Keratinocyte (primary cell): ENCODE measurements at regions not wholly inside any gene's neighbourhood (a gene's known extent, or its start where the extent isn't known, plus 50 kb on each side); places are given as distances from the start of the nearest gene placed in this dataset.
"Not testable (repeated sequence)": the region's sequence is repeated elsewhere in the genome, so short reads cannot be mapped to it uniquely, and the experiment has no call there.

Source experiments
- DNase-seq: peaks from one replicate; pipeline ENCODE4 v3.0.0-alpha.2; 2011; ENCODE audit warnings: low read depth, missing footprints, low spot score
- FAIRE-seq: peaks from 2 replicates; lab custom pipeline; 2011; peaks lifted over from hg19 to GRCh38; lab: Jason Lieb, UNC
- H2AFZ ChIP-seq: 2 replicates; pipeline ENCODE4 v1.6.0; 2012; ENCODE audit warnings: low read length, control low read depth, inconsistent platforms; ENCODE audit not compliant: control insufficient read depth
- H3K27ac ChIP-seq: 2 replicates; pipeline ENCODE4 v1.5.1; 2011; ENCODE audit warnings: low read length; ENCODE audit not compliant: control insufficient read depth, insufficient read depth
- H3K27me3 ChIP-seq: 3 replicates; pipeline ENCODE4 v1.6.0; 2011; ENCODE audit warnings: low read length; ENCODE audit not compliant: control insufficient read depth, insufficient read depth; ENCODE audit errors: extremely low read depth
- H3K36me3 ChIP-seq, 2 experiments: 2 replicates in 1 of 2; 3 replicates in 1 of 2; pipeline ENCODE4 v1.5.1; 2011; ENCODE audit warnings: low read length in 2 of 2, mild to moderate bottlenecking in 1 of 2; ENCODE audit not compliant: control insufficient read depth in 2 of 2, insufficient read depth in 2 of 2; ENCODE audit errors: extremely low read depth in 1 of 2
- H3K4me1 ChIP-seq: 3 replicates; pipeline ENCODE4 v1.5.1; 2011; ENCODE audit warnings: low read length; ENCODE audit not compliant: control insufficient read depth, insufficient read depth; ENCODE audit errors: extremely low read depth
- H3K4me2 ChIP-seq: 3 replicates; pipeline ENCODE4 v1.6.0; 2011; ENCODE audit warnings: low read depth, low read length; ENCODE audit not compliant: control insufficient read depth, insufficient read depth; ENCODE audit errors: extremely low read depth
- H3K4me3 ChIP-seq, 3 experiments: fragments of 200-600 bp in 1 of 3; sonication (generic) in 1 of 3; 2 replicates in 2 of 3; 3 replicates in 1 of 3; pipeline ENCODE4 v1.5.1; 2011 to 2016; ENCODE audit warnings: low read length in 3 of 3, mild to moderate bottlenecking in 3 of 3, control low read depth in 2 of 3, inconsistent platforms in 1 of 3, low read depth in 1 of 3, mixed read lengths in 1 of 3, mixed run types in 1 of 3, moderate library complexity in 1 of 3; ENCODE audit not compliant: control insufficient read depth in 2 of 3, insufficient read depth in 2 of 3; ENCODE audit errors: extremely low read depth in 1 of 3
- H3K79me2 ChIP-seq: 2 replicates; pipeline ENCODE4 v1.6.0; 2012; ENCODE audit warnings: low read length; ENCODE audit not compliant: control insufficient read depth, insufficient read depth
- H3K9ac ChIP-seq: 3 replicates; pipeline ENCODE4 v1.6.0; 2011; ENCODE audit warnings: low read length; ENCODE audit not compliant: control insufficient read depth, insufficient read depth; ENCODE audit errors: extremely low read depth
- H3K9me1 ChIP-seq: 3 replicates; pipeline ENCODE4 v1.6.0; 2011; ENCODE audit warnings: low read length; ENCODE audit not compliant: control insufficient read depth, insufficient read depth; ENCODE audit errors: extremely low read depth
- H3K9me3 ChIP-seq: 2 replicates; pipeline ENCODE4 v1.5.1; 2012; ENCODE audit warnings: low read depth, low read length; ENCODE audit not compliant: control insufficient read depth
- H4K20me1 ChIP-seq: 3 replicates; pipeline ENCODE4 v1.6.0; 2011; ENCODE audit warnings: low read length; ENCODE audit not compliant: control insufficient read depth, insufficient read depth; ENCODE audit errors: extremely low read depth
- CTCF ChIP-seq, 3 experiments: IDR thresholded peaks in 1 of 3; conservative IDR thresholded peaks in 1 of 3; optimal IDR thresholded peaks in 1 of 3; 2 replicates in 2 of 3; 3 replicates in 1 of 3; pipeline versions ENCODE3 to v1.5.1; 2011; ENCODE audit warnings: low read length in 3 of 3, mild to moderate bottlenecking in 3 of 3, moderate library complexity in 2 of 3, control low read depth in 1 of 3, inconsistent platforms in 1 of 3; ENCODE audit not compliant: insufficient read depth in 2 of 3; ENCODE audit errors: extremely low read depth in 1 of 3
- EZH2 ChIP-seq: IDR thresholded peaks from one replicate; pipeline ENCODE4 v1.6.1; 2012; ENCODE audit warnings: inconsistent platforms, mild to moderate bottlenecking, low read length, moderate library complexity
- dilution Hi-C: fragments of 300-500 bp; cut with MboI; formaldehyde crosslinking; loops from one replicate; pipeline ENCODE4 v1.7.0; 2020; ENCODE audit warnings: low sequenced_read_pairs; ENCODE audit not compliant: extremely low pct_ligation_motif_present

- Histone ChIP-seq H3K4me2 (no peak overlapping the region), H3K36me3 (no peaks in the 10 kb centered on the region), H3K27ac (no peak overlapping the region), H3K27me3 (no peaks in the 10 kb centered on the region), H3K9me3 (no peaks in the 10 kb centered on the region), H4K20me1 (no peaks in the 10 kb centered on the region), H3K4me1 (no peaks in the 10 kb centered on the region), H3K9me1 (no peaks in the 10 kb centered on the region), H3K79me2 (no peaks in the 10 kb centered on the region), H2AFZ (no peak overlapping the region), H3K4me3 (no peak overlapping the region), H3K9ac (no peak overlapping the region)
- FAIRE-seq (no peak), DNase-seq (no peak)
- dilution Hi-C loops: no loop called here
- no peak for TF ChIP-seq CTCF (optimal IDR thresholded peaks at IDR 0.05 in 1 of 3, IDR thresholded peaks at IDR 0.05 in 1 of 3, conservative IDR thresholded peaks at IDR 0.05 in 1 of 3; ENCODE audit: extremely low read depth in 1 of 3, insufficient read depth in 2 of 3, low read length in 3 of 3)
- TF ChIP-seq EZH2: no peak
Measured at GRCh38 chr18:56421647-56422046, 216.7 kb downstream of the TXNL1 start.

- H3K36me3 ChIP-seq, H2AFZ ChIP-seq, H3K4me2 ChIP-seq, DNase-seq, H3K4me3 ChIP-seq, H3K27ac ChIP-seq, H4K20me1 ChIP-seq, H3K9ac ChIP-seq, H3K9me1 ChIP-seq, H3K4me1 ChIP-seq, dilution Hi-C loops, H3K27me3 ChIP-seq, H3K9me3 ChIP-seq, H3K79me2 ChIP-seq, FAIRE-seq: not testable (repeated sequence)
Measured at GRCh38 chr18:56420868-56421267, 217.5 kb downstream of the TXNL1 start.

GRCh38 chr18:56414357-56414756, 224.0 kb downstream of the TXNL1 start:
- Histone ChIP-seq H3K79me2 (no peaks in the 10 kb centered on the region), H3K36me3 (no peaks in the 10 kb centered on the region), H3K9me1 (no peaks in the 10 kb centered on the region), H3K4me3 (no peak overlapping the region), H3K27me3 (no peaks in the 10 kb centered on the region), H4K20me1 (no peaks in the 10 kb centered on the region), H3K4me2 (no peak overlapping the region), H2AFZ (no peak overlapping the region), H3K4me1 (no peaks in the 10 kb centered on the region), H3K9me3 (no peaks in the 10 kb centered on the region), H3K27ac (no peak overlapping the region), H3K9ac (no peak overlapping the region)
- TF ChIP-seq EZH2 (no peak), CTCF (optimal IDR thresholded peaks at IDR 0.05 in 1 of 3, IDR thresholded peaks at IDR 0.05 in 1 of 3, conservative IDR thresholded peaks at IDR 0.05 in 1 of 3; ENCODE audit: extremely low read depth in 1 of 3, insufficient read depth in 2 of 3, low read length in 3 of 3) (no peak)
- FAIRE-seq: no peak
- dilution Hi-C loops: no loop called here
- DNase-seq: no peak
